Adrenal gland (tissue), 9 donors: ENCODE measurements at regions not wholly inside any gene's neighbourhood (a gene's known extent, or its start where the extent isn't known, plus 50 kb on each side); places are given as distances from the start of the nearest gene placed in this dataset.

Source experiments
- DNase-seq, 7 donors: peaks; one replicate each; pipeline ENCODE4 v3.0.0-alpha.2; 2019 to 2020
- H3K27ac ChIP-seq, 5 donors: fragments of 200-600 bp; sonication (generic) in 4 of 5; 1 replicate in 3 of 5; 2 replicates in 2 of 5; pipeline versions ENCODE4 v1.5.1 to v1.8.0; 2016 to 2020; ENCODE audit warnings: mild to moderate bottlenecking in 1 of 5
- H3K27me3 ChIP-seq: fragments of 200-600 bp; 2 replicates; pipeline ENCODE4 v1.8.0; 2021
- H3K36me3 ChIP-seq, 2 donors: fragments of 200-600 bp; replicated peaks in 1 of 2; 1 replicate in 1 of 2; 2 replicates in 1 of 2; pipeline versions ENCODE4 v1.5.1 to v1.8.0; 2018 to 2022
- H3K4me1 ChIP-seq, 2 donors: fragments of 200-600 bp; replicated peaks in 1 of 2; 1 replicate in 1 of 2; 2 replicates in 1 of 2; pipeline versions ENCODE4 v1.5.1 to v1.8.0; 2018 to 2021
- H3K4me3 ChIP-seq, 4 donors: fragments of 200-600 bp; sonication (generic) in 3 of 4; one replicate each; pipeline ENCODE4 v1.5.1; 2016 to 2018
- H3K9me3 ChIP-seq, 3 donors: fragments of 200-600 bp; sonication (generic) in 1 of 3; replicated peaks in 1 of 3; 1 replicate in 2 of 3; 2 replicates in 1 of 3; pipeline versions ENCODE4 v1.5.1 to v1.8.0; 2016 to 2021
- CTCF ChIP-seq, 6 experiments: fragments of 450-650 bp in 4 of 6; fragments of 200-600 bp in 2 of 6; sonication (generic) in 1 of 6; IDR thresholded peaks; 1 replicate in 5 of 6; 2 replicates in 1 of 6; pipeline versions ENCODE4 v1.5.1 to v1.8.0; 2016 to 2021; ENCODE audit warnings: antibody characterized with exemption in 6 of 6, mild to moderate bottlenecking in 2 of 6, moderate library complexity in 1 of 6
- POLR2A ChIP-seq, 2 donors: fragments of 450-650 bp; IDR thresholded peaks; one replicate each; pipeline ENCODE4 v1.6.1; 2017; ENCODE audit warnings: antibody characterized with exemption in 2 of 2, mild to moderate bottlenecking in 2 of 2, moderate library complexity in 1 of 2
- WGBS, 4 donors: extraction: QIAGEN DNeasy Blood & Tissue Kit in 2 of 4; methylation state at CpG; one replicate each; pipeline versions ENCODE4 v1.1.5 to v1.1.7; 2013 to 2017; 5-methylcytosine and 5-hydroxymethylcytosine counted together
- intact Hi-C, 2 donors: fragments of 100-400 bp; cut with DNase I; formaldehyde crosslinking; loops; one replicate each; pipeline versions ENCODE4 v1.14.1 to v1.15.0; 2022 to 2023
- donor health status: healthy with polysubstance abuse.
- donor health status: Bipolar disorder and iron deficiency.
- donor health status: DM: yes; HTN: yes; CAD: no.
- donor health status: DM: no; HTN: no; CAD: no.
- donor health status: DM: no; HTN: no; CAD: no.

GRCh38 chr2:81661081-81661480, 1356.5 kb upstream of the LRRTM1 start:
- TF ChIP-seq POLR2A (IDR thresholded peaks at IDR 0.05) (no peak), CTCF (IDR thresholded peaks at IDR 0.05) (no peak)
- DNase-seq = no peak
- intact Hi-C loops = no loop called here

GRCh38 chr2:81658227-81658626, 1353.7 kb upstream of the LRRTM1 start:
- WGBS, 4 donors = 78 to 85% (median 84%) methylated on average over 4 of the region's 4 CpGs

More at GRCh38 chr2:81661081-81661480, 1356.5 kb upstream of the LRRTM1 start:
- Histone ChIP-seq H3K9me3 (peaks cover 0 to 6% (median 0%) of the 10 kb centered on the region in 3 donors), H3K27ac (no peak overlapping the region), H3K4me1 (no peaks in the 10 kb centered on the region), H3K4me3 (no peak overlapping the region), H3K27me3 (no peaks in the 10 kb centered on the region), H3K36me3 (no peaks in the 10 kb centered on the region)
- 76 to 86% (median 78%) methylated on average over 3 of the region's 3 CpGs for WGBS, 4 donors

GRCh38 chr2:81650048-81650971, 1345.8 kb upstream of the LRRTM1 start:
- 66 to 76% (median 71%) methylated on average over 6 of the region's 6 CpGs for WGBS, 4 donors
- no peaks in the 10 kb centered on the region for H3K9me3 ChIP-seq
- H3K4me1 ChIP-seq = no peaks in the 10 kb centered on the region
- intact Hi-C loops = no loop called here
- H3K27ac ChIP-seq = no peak overlapping the region
- TF ChIP-seq POLR2A (IDR thresholded peaks at IDR 0.05) (no peak), CTCF (IDR thresholded peaks at IDR 0.05) (no peak)
- H3K27me3 ChIP-seq = no peaks in the 10 kb centered on the region
- H3K4me3 ChIP-seq = no peak overlapping the region
- H3K36me3 ChIP-seq = no peaks in the 10 kb centered on the region
- DNase-seq = no peak

More at GRCh38 chr2:81658227-81658626, 1353.7 kb upstream of the LRRTM1 start:
- Histone ChIP-seq H3K27me3 (no peaks in the 10 kb centered on the region), H3K4me3 (no peak overlapping the region), H3K9me3 (peaks cover 0 to 6% (median 0%) of the 10 kb centered on the region in 3 donors), H3K36me3 (no peaks in the 10 kb centered on the region), H3K27ac (no peak overlapping the region), H3K4me1 (no peaks in the 10 kb centered on the region)
- intact Hi-C loops = no loop called here
- TF ChIP-seq CTCF (IDR thresholded peaks at IDR 0.05) = no peak
- no peak for TF ChIP-seq POLR2A (IDR thresholded peaks at IDR 0.05)
- DNase-seq = no peak

- H3K4me1 ChIP-seq = no peaks in the 10 kb centered on the region
- TF ChIP-seq POLR2A (IDR thresholded peaks at IDR 0.05) (no peak), CTCF (IDR thresholded peaks at IDR 0.05) (no peak)
- no peaks in the 10 kb centered on the region for H3K36me3 ChIP-seq
- DNase-seq = no peak
- H3K27me3 ChIP-seq = no peaks in the 10 kb centered on the region
- H3K9me3 ChIP-seq = no peaks in the 10 kb centered on the region
- intact Hi-C loops = no loop called here
- H3K4me3 ChIP-seq = no peak overlapping the region
- no peak overlapping the region for H3K27ac ChIP-seq
Observed at GRCh38 chr2:81648806-81649205, 1344.3 kb upstream of the LRRTM1 start.
